Astrocyte (in vitro differentiated cells and primary cell): ENCODE measurements at regions not wholly inside any gene's neighbourhood (a gene's known extent, or its start where the extent isn't known, plus 50 kb on each side); places are given as distances from the start of the nearest gene placed in this dataset.

Experiments
- CTCF ChIP-seq: IDR thresholded peaks from 2 replicates; pipeline ENCODE4 v1.5.1; 2011; ENCODE audit warnings: low read depth, mild to moderate bottlenecking, inconsistent platforms, low read length, moderate library complexity; ENCODE audit not compliant: insufficient read depth
- EZH2 ChIP-seq: IDR thresholded peaks from 2 replicates; pipeline ENCODE4 v1.6.1; 2012; ENCODE audit warnings: mild to moderate bottlenecking, low read length, inconsistent platforms; ENCODE audit not compliant: insufficient read depth

- no peak for TF ChIP-seq CTCF
- no peak for TF ChIP-seq EZH2
Observed at GRCh38 chr1:8118031-8118451, 91.9 kb upstream of the ERRFI1 start.
